Nephron progenitor cell (in vitro differentiated cells): ENCODE measurements at regions not wholly inside any gene's neighbourhood (a gene's known extent, or its start where the extent isn't known, plus 50 kb on each side); places are given as distances from the start of the nearest gene placed in this dataset.

ENCODE experiments used
- DNase-seq: peaks from one replicate; pipeline ENCODE4 v3.0.0; 2021
- H3K27ac Mint-ChIP-seq: 2 replicates; pipeline ENCODE4 v1.8.0; 2021; ENCODE audit warnings: mild to moderate bottlenecking, moderate library complexity, mixed read lengths
- H3K27me3 Mint-ChIP-seq: 2 replicates; pipeline ENCODE4 v1.8.0; 2021; ENCODE audit warnings: mild to moderate bottlenecking, low read depth, mixed read lengths; ENCODE audit not compliant: poor library complexity
- H3K36me3 Mint-ChIP-seq: 2 replicates; pipeline ENCODE4 v1.8.0; 2021; ENCODE audit warnings: low read depth, mixed read lengths
- H3K4me1 Mint-ChIP-seq: 2 replicates; pipeline ENCODE4 v1.8.0; 2021; ENCODE audit warnings: mixed read lengths
- H3K4me3 Mint-ChIP-seq: 2 replicates; pipeline ENCODE4 v1.8.0; 2021; ENCODE audit warnings: mild to moderate bottlenecking, moderate library complexity, mixed read lengths
- H3K9me3 Mint-ChIP-seq: 2 replicates; pipeline ENCODE4 v1.8.0; 2021; ENCODE audit warnings: mild to moderate bottlenecking, moderate library complexity, mixed read lengths
- TF ChIP-seq, protein P1 (sequence below): fragments of 200-600 bp; sonication (generic); IDR thresholded peaks from 2 replicates; pipeline ENCODE4 v1.5.0; 2021; ENCODE audit warnings: antibody characterized with exemption

DNA sequence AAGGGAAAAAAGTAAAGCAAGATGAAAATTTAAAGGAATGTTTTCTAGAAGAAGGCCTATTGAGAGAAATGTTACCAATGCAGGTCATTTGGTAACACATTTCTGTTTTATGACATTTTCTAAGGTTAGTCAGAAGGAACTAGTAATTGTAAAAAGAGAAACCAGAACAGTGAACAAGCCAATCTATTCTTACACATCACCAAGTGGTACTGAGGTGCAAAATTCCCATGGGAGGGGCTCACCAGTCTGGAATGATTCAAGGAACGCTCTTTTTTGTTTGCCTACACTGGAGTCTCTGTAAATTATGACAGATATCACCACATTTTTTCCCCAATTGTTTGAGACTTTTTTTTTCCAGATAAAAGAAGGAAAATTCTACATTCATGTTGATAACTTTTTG is 404.7 kb upstream of the CNKSR2 start:
- Mint-ChIP-seq H3K36me3 (no peaks in the 10 kb centered on the region), H3K4me3 (no peak overlapping the region), H3K9me3 (peaks cover 5% of the 10 kb centered on the region), H3K27me3 (no peaks in the 10 kb centered on the region), H3K4me1 (peaks cover 36% of the 10 kb centered on the region), H3K27ac (no peak overlapping the region)
- DNase-seq = no peak
- TF ChIP-seq, protein P1, sequence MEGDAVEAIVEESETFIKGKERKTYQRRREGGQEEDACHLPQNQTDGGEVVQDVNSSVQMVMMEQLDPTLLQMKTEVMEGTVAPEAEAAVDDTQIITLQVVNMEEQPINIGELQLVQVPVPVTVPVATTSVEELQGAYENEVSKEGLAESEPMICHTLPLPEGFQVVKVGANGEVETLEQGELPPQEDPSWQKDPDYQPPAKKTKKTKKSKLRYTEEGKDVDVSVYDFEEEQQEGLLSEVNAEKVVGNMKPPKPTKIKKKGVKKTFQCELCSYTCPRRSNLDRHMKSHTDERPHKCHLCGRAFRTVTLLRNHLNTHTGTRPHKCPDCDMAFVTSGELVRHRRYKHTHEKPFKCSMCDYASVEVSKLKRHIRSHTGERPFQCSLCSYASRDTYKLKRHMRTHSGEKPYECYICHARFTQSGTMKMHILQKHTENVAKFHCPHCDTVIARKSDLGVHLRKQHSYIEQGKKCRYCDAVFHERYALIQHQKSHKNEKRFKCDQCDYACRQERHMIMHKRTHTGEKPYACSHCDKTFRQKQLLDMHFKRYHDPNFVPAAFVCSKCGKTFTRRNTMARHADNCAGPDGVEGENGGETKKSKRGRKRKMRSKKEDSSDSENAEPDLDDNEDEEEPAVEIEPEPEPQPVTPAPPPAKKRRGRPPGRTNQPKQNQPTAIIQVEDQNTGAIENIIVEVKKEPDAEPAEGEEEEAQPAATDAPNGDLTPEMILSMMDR = no peak

DNA sequence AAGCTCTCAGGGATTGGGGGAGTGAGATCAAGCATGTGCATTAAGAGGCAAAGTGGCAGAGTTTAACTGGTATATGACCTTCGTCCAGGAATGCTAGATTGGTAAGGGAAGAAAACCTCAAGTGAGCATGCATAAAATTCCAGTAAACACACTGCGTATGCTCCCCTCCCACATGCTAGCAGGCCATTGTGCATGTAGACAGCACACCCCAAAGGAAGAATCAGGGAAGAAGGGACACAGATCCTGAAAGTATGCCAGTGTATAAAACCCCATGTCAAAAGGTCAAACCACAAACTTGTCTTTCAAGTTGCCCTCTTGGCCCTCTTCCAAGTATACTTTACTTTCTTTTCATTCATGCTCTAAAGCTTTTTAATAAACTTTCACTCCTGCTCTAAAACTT is 405.2 kb upstream of the CNKSR2 start:
- Mint-ChIP-seq H3K27me3 (no peaks in the 10 kb centered on the region), H3K4me3 (no peak overlapping the region), H3K36me3 (peaks cover 2% of the 10 kb centered on the region), H3K27ac (peak overlapping the region; percentile 65), H3K4me1 (peaks cover 36% of the 10 kb centered on the region), H3K9me3 (peaks cover 7% of the 10 kb centered on the region)
- no peak for DNase-seq
- TF ChIP-seq, protein P1 = no peak

DNA sequence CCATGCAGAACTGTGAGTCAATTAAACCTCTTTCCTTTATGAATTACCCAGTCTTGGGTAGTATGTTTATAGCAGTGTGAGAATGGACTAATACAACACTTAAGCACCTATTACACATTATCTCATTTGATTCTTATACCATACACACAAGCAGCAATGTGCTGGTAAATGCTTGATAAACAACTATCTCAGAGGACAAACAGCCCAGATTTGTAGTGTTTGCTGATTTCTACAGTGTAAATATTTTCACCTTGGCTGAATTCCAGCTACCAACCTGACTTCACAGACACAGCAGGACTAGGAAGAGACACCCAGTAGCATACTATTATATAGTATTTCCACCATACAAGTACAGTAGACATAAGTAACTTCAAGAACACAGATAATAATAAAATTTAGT is 406.5 kb upstream of the CNKSR2 start:
- no peak for DNase-seq
- Mint-ChIP-seq H3K27me3 (no peaks in the 10 kb centered on the region), H3K36me3 (peaks cover 7% of the 10 kb centered on the region), H3K9me3 (peaks cover 16% of the 10 kb centered on the region), H3K27ac (no peak overlapping the region), H3K4me1 (peaks cover 36% of the 10 kb centered on the region), H3K4me3 (no peak overlapping the region)
- TF ChIP-seq, protein P1 = no peak

DNA sequence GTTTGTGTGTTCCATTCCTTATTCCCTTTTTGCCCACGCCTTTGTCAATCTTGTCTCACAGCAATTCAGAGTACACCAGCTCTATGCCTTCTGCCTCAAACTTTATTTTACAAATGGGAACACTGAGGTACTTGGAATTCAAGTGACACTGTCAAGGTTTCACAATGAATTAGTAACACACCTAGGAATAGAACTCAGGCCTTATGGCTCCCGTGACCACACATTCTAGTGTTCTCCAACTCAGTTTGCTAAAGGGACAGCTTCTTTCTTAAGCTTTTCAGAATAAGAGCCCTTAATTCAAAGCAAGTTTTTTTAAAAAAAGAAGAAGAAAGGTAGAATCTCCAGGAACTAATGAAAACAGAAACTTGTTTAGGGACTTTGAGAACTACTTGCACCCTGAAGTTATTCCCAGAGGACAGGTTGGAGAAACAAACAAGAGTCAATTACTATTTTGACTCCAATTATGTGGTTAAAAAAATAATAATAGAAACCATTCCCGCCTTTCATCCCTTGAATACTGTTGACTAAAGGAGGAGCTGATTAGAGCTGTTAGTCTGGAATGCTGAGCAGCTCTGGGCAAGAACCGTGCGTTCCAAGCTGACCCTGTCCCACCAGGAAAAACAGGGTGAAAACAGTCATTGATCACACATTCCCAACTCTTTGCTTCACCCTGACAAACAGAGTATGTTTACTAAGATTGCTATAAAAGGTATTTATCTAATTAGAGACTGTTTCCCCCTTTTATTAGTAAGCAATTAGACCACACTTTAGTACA is 408.8 kb upstream of the CNKSR2 start:
- Mint-ChIP-seq H3K36me3 (peaks cover 7% of the 10 kb centered on the region), H3K4me3 (no peak overlapping the region), H3K9me3 (peaks cover 16% of the 10 kb centered on the region), H3K4me1 (peaks cover 23% of the 10 kb centered on the region), H3K27ac (no peak overlapping the region), H3K27me3 (peaks cover 2% of the 10 kb centered on the region)
- TF ChIP-seq, protein P1 = no peak
- no peak for DNase-seq

DNA sequence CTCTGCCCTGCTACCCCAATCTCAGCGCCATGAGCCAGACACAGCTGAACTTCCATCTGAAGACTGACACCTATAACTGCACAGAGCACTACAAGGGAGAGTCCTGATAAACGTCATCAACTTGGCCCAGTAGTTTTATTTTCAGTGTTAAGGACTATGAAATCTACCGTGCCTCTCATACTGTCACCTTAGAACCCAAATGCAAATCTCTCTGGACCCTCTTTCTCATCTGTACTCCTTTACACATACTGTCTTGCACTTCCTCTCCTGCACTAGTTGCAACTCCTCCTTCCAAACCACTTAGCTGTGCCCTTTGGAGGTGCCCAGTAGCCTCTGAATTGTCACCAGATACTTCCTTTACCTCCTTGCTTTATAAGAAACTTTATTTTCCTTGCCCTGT is 420.2 kb upstream of the CNKSR2 start:
- Mint-ChIP-seq H3K27me3 (no peaks in the 10 kb centered on the region), H3K4me3 (no peak overlapping the region), H3K27ac (no peak overlapping the region), H3K36me3 (no peaks in the 10 kb centered on the region), H3K4me1 (peaks cover 9% of the 10 kb centered on the region), H3K9me3 (peaks cover 3% of the 10 kb centered on the region)
- no peak for DNase-seq
- TF ChIP-seq, protein P1 = no peak

DNA sequence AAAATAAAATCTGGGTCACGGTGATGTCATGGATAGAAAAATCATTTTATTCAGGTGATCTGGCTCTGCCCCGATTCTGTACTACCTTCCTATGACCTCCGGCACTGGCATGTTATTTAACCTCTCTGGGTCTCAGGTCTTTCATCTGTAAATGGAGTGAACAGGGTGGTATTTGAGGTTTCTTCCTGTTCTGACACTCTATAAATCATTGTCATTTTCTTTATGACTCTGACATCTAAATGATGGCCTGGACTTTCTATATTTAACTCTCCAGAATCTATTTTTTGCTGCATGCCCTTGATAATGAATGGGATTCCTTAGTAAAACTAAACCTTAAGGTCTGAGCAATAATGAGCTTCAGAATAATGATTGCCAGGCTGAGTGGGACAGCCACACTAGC is 422.0 kb upstream of the CNKSR2 start:
- Mint-ChIP-seq H3K36me3 (no peaks in the 10 kb centered on the region), H3K4me1 (peaks cover 26% of the 10 kb centered on the region), H3K9me3 (peaks cover 3% of the 10 kb centered on the region), H3K27me3 (no peaks in the 10 kb centered on the region), H3K27ac (peak overlapping the region; percentile 7), H3K4me3 (no peak overlapping the region)
- TF ChIP-seq, protein P1 = no peak
- DNase-seq = no peak
